Keratinocyte (primary cell): ENCODE measurements at regions not wholly inside any gene's neighbourhood (a gene's known extent, or its start where the extent isn't known, plus 50 kb on each side); places are given as distances from the start of the nearest gene placed in this dataset.

ENCODE experiments used
- DNase-seq: peaks from one replicate; pipeline ENCODE4 v3.0.0-alpha.2; 2011; ENCODE audit warnings: low read depth, missing footprints, low spot score
- FAIRE-seq: peaks from 2 replicates; lab custom pipeline; 2011; peaks lifted over from hg19 to GRCh38; lab: Jason Lieb, UNC
- H2AFZ ChIP-seq: 2 replicates; pipeline ENCODE4 v1.6.0; 2012; ENCODE audit warnings: low read length, control low read depth, inconsistent platforms; ENCODE audit not compliant: control insufficient read depth
- H3K27ac ChIP-seq: 2 replicates; pipeline ENCODE4 v1.5.1; 2011; ENCODE audit warnings: low read length; ENCODE audit not compliant: control insufficient read depth, insufficient read depth
- H3K27me3 ChIP-seq: 3 replicates; pipeline ENCODE4 v1.6.0; 2011; ENCODE audit warnings: low read length; ENCODE audit not compliant: control insufficient read depth, insufficient read depth; ENCODE audit errors: extremely low read depth
- H3K36me3 ChIP-seq, 2 experiments: 2 replicates in 1 of 2; 3 replicates in 1 of 2; pipeline ENCODE4 v1.5.1; 2011; ENCODE audit warnings: low read length in 2 of 2, mild to moderate bottlenecking in 1 of 2; ENCODE audit not compliant: control insufficient read depth in 2 of 2, insufficient read depth in 2 of 2; ENCODE audit errors: extremely low read depth in 1 of 2
- H3K4me1 ChIP-seq: 3 replicates; pipeline ENCODE4 v1.5.1; 2011; ENCODE audit warnings: low read length; ENCODE audit not compliant: control insufficient read depth, insufficient read depth; ENCODE audit errors: extremely low read depth
- H3K4me2 ChIP-seq: 3 replicates; pipeline ENCODE4 v1.6.0; 2011; ENCODE audit warnings: low read depth, low read length; ENCODE audit not compliant: control insufficient read depth, insufficient read depth; ENCODE audit errors: extremely low read depth
- H3K4me3 ChIP-seq, 3 experiments: fragments of 200-600 bp in 1 of 3; sonication (generic) in 1 of 3; 2 replicates in 2 of 3; 3 replicates in 1 of 3; pipeline ENCODE4 v1.5.1; 2011 to 2016; ENCODE audit warnings: low read length in 3 of 3, mild to moderate bottlenecking in 3 of 3, control low read depth in 2 of 3, inconsistent platforms in 1 of 3, low read depth in 1 of 3, mixed read lengths in 1 of 3, mixed run types in 1 of 3, moderate library complexity in 1 of 3; ENCODE audit not compliant: control insufficient read depth in 2 of 3, insufficient read depth in 2 of 3; ENCODE audit errors: extremely low read depth in 1 of 3
- H3K79me2 ChIP-seq: 2 replicates; pipeline ENCODE4 v1.6.0; 2012; ENCODE audit warnings: low read length; ENCODE audit not compliant: control insufficient read depth, insufficient read depth
- H3K9ac ChIP-seq: 3 replicates; pipeline ENCODE4 v1.6.0; 2011; ENCODE audit warnings: low read length; ENCODE audit not compliant: control insufficient read depth, insufficient read depth; ENCODE audit errors: extremely low read depth
- H3K9me1 ChIP-seq: 3 replicates; pipeline ENCODE4 v1.6.0; 2011; ENCODE audit warnings: low read length; ENCODE audit not compliant: control insufficient read depth, insufficient read depth; ENCODE audit errors: extremely low read depth
- H3K9me3 ChIP-seq: 2 replicates; pipeline ENCODE4 v1.5.1; 2012; ENCODE audit warnings: low read depth, low read length; ENCODE audit not compliant: control insufficient read depth
- H4K20me1 ChIP-seq: 3 replicates; pipeline ENCODE4 v1.6.0; 2011; ENCODE audit warnings: low read length; ENCODE audit not compliant: control insufficient read depth, insufficient read depth; ENCODE audit errors: extremely low read depth
- CTCF ChIP-seq, 3 experiments: IDR thresholded peaks in 1 of 3; conservative IDR thresholded peaks in 1 of 3; optimal IDR thresholded peaks in 1 of 3; 2 replicates in 2 of 3; 3 replicates in 1 of 3; pipeline versions ENCODE3 to v1.5.1; 2011; ENCODE audit warnings: low read length in 3 of 3, mild to moderate bottlenecking in 3 of 3, moderate library complexity in 2 of 3, control low read depth in 1 of 3, inconsistent platforms in 1 of 3; ENCODE audit not compliant: insufficient read depth in 2 of 3; ENCODE audit errors: extremely low read depth in 1 of 3
- EZH2 ChIP-seq: IDR thresholded peaks from one replicate; pipeline ENCODE4 v1.6.1; 2012; ENCODE audit warnings: inconsistent platforms, mild to moderate bottlenecking, low read length, moderate library complexity
- dilution Hi-C: fragments of 300-500 bp; cut with MboI; formaldehyde crosslinking; loops from one replicate; pipeline ENCODE4 v1.7.0; 2020; ENCODE audit warnings: low sequenced_read_pairs; ENCODE audit not compliant: extremely low pct_ligation_motif_present

DNA sequence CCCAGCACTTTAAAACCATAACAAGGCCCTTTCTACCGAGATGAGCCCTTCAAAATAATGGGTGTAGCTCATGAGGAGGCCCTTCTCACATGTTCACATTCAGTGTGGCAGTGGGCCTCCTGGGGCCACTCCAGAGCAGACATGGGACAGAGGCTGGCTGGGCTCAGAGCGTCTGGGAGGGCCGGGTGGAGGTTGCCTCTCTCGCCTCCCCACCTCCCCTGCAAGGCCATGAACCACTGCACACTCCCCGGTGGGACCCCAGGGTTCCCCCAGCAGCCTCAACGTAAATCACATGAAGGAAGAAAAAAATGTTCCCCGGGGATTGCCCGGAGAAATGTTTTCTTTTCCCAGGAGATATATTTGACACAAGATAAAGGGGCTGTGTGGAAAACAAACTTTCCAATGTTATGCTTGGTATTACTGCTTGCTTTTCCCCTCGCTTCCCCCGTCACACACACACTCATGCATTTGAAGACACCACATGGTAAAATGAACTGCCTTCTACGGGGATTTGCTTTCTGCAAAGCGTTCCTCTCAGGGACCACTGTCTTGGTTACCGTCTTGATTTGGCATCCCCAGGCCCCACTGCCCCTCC, 190.7 kb upstream of the CCND2 start:
- no peaks in the 10 kb centered on the region for H3K9me3 ChIP-seq
- no peak overlapping the region for H3K4me3 ChIP-seq
- no peaks in the 10 kb centered on the region for H3K36me3 ChIP-seq
- no peaks in the 10 kb centered on the region for H3K9me1 ChIP-seq
- H4K20me1 ChIP-seq: no peaks in the 10 kb centered on the region
- no peak overlapping the region for H3K27ac ChIP-seq
- no peaks in the 10 kb centered on the region for H3K27me3 ChIP-seq
- no peak overlapping the region for H2AFZ ChIP-seq
- no peak overlapping the region for H3K9ac ChIP-seq
- DNase-seq: no peak
- FAIRE-seq: no peak
- dilution Hi-C loops: no loop called here
- no peak overlapping the region for H3K4me2 ChIP-seq
- H3K79me2 ChIP-seq: no peaks in the 10 kb centered on the region
- no peak for TF ChIP-seq CTCF (optimal IDR thresholded peaks at IDR 0.05 in 1 of 3, IDR thresholded peaks at IDR 0.05 in 1 of 3, conservative IDR thresholded peaks at IDR 0.05 in 1 of 3; ENCODE audit: extremely low read depth in 1 of 3, insufficient read depth in 2 of 3, low read length in 3 of 3)
- no peak for TF ChIP-seq EZH2
- H3K4me1 ChIP-seq: no peaks in the 10 kb centered on the region

GRCh38 chr12:4080213-4080612, 193.3 kb upstream of the CCND2 start:
- no peaks in the 10 kb centered on the region for H4K20me1 ChIP-seq
- no peaks in the 10 kb centered on the region for H3K79me2 ChIP-seq
- dilution Hi-C loops: no loop called here
- H3K36me3 ChIP-seq: no peaks in the 10 kb centered on the region
- H3K9me3 ChIP-seq: no peaks in the 10 kb centered on the region
- no peak for TF ChIP-seq CTCF (optimal IDR thresholded peaks at IDR 0.05 in 1 of 3, IDR thresholded peaks at IDR 0.05 in 1 of 3, conservative IDR thresholded peaks at IDR 0.05 in 1 of 3; ENCODE audit: extremely low read depth in 1 of 3, insufficient read depth in 2 of 3, low read length in 3 of 3)
- TF ChIP-seq EZH2: no peak
- DNase-seq (no peak), FAIRE-seq (no peak)
- H3K4me3 ChIP-seq: no peak overlapping the region
- H3K9ac ChIP-seq: no peak overlapping the region
- H3K27ac ChIP-seq: no peak overlapping the region
- H3K9me1 ChIP-seq: no peaks in the 10 kb centered on the region
- no peak overlapping the region for H2AFZ ChIP-seq
- no peaks in the 10 kb centered on the region for H3K4me1 ChIP-seq
- H3K4me2 ChIP-seq: no peak overlapping the region
- H3K27me3 ChIP-seq: no peaks in the 10 kb centered on the region
